Stimulated activated CD4-positive, alpha-beta T cell treated with anti-CD3 and anti-CD28 coated beads, Interleukin-4, amount 100 ng/mL, for 1 hour (primary cell): ENCODE measurements at regions not wholly inside any gene's neighbourhood (a gene's known extent, or its start where the extent isn't known, plus 50 kb on each side); places are given as distances from the start of the nearest gene placed in this dataset.
A peak's percentile ranks its signal among the peaks of the same experiment; 100 is the strongest.
"Not testable (repeated sequence)": the region's sequence is repeated elsewhere in the genome, so short reads cannot be mapped to it uniquely, and the experiment has no call there.

ENCODE experiments used
- DNase-seq: peaks from one replicate; pipeline ENCODE4 v3.0.0-alpha.2; 2020

GRCh38 chr10:4902571-4903011 lies 60.6 kb upstream of the AKR1C1 start:
- peak; percentile 12 for DNase-seq

- DNase-seq, result not testable (repeated sequence)
These were observed 60.1 kb upstream of the AKR1C1 start for GRCh38 chr10:4903126-4903525.

- not testable (repeated sequence) for DNase-seq
These were observed 59.5 kb upstream of the AKR1C1 start for GRCh38 chr10:4903675-4904074.

- DNase-seq, result no peak
These were observed 54.1 kb upstream of the AKR1C1 start for GRCh38 chr10:4909118-4909517.
